ENCODE measurements at regions not wholly inside any gene's neighbourhood (a gene's known extent, or its start where the extent isn't known, plus 50 kb on each side); places are given as distances from the start of the nearest gene placed in this dataset.

GRCh38 chrX:40167850-40168479, 70.2 kb upstream of the BCOR start:
- DNase-seq (ENCODE audit: low read depth in 2 of 2) = no peak

- no peak for DNase-seq (ENCODE audit: low read depth in 2 of 2)
Measured at GRCh38 chrX:40167233-40167849, 69.6 kb upstream of the BCOR start.

DNA sequence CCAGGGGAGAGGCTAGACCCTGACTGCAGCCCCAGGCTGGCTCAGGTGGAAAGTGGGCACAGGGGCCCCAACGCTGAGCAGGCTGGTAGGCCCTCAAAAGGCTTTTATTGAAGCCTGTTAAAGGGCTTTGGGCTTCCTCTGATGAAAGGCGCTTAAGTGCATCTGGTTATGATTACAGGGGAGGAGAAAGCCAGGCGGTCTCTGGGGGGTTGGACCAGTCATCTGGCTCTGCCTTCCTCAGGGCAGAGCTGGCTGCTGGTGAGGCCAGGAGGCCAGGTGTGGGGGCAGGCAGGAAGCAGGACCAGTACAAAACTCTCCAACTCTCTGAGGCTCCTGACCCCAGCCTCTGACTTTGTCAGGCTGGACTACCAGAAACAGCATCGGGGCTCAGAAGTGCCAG, 68.8 kb upstream of the BCOR start:
- no peak for DNase-seq (ENCODE audit: low read depth in 2 of 2)

- DNase-seq (ENCODE audit: low read depth in 2 of 2) = no peak
Measured at GRCh38 chrX:40165861-40166260, 68.1 kb upstream of the BCOR start.

- no peak for DNase-seq (ENCODE audit: low read depth in 2 of 2)
Measured at GRCh38 chrX:40165206-40165605, 67.4 kb upstream of the BCOR start.

DNA sequence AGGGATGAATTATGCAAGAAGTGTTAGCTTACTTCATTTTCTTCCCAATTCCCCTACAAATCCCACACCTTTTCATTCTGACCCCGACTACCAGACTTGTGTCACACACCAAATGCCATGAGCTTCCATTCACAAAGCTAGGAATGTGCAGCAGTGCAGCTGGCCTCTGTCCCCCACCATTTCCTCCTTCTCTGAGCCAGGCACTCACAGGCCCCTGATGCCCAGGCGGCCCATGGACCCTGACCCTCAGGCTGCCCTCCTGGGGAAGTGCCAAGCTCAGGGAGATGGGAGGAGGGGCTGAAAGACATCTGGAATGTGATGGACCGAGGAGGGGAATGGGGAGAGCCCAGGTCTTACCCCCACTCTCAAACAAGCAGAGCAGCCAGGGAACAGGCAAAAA, 67.0 kb upstream of the BCOR start:
- DNase-seq (ENCODE audit: low read depth in 2 of 2) = no peak

GRCh38 chrX:40158036-40158706, 60.4 kb upstream of the BCOR start:
- DNase-seq (ENCODE audit: low read depth in 2 of 2) = no peak

DNA sequence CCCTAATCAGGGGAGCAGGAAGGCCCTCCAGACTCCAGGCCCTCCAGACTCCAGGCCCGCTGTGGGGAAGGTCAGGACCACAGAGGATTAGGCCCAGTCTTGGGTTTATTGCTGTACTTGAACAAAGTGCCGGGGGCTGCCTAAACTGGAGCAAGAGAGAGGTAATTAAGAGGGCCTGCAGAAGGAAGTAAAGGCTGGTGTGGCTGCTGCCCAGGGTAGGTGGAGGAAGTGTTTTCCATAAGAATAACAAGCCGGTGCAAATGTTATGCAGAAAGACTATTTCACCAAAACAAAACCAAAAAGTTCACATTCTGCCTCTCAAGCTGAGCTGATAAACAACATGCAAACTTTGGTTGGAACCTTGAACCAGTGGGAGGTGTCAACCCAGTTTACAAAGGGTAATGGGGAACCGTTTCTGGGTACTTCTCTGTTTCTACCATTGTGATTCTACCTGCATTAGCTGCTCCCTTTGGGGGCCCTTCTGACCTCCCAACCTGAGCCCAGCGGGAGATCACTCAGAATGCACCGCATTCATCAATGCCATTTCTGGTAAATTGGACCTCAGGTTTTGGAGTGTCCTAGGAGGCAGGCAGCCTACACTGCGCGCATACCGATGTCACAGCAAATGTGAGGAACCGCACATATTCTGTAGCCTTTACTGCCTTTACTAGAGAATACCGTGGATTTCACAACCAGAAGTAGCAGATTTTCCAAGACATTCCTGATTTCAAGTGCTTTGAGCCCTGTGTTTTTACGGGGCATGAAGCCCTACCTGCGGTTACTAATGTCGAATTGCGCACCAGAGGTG, 59.7 kb upstream of the BCOR start:
- DNase-seq (ENCODE audit: low read depth in 2 of 2) = no peak

GRCh38 chrX:40156470-40157227, 58.9 kb upstream of the BCOR start:
- DNase-seq (ENCODE audit: low read depth in 2 of 2) = no peak

- DNase-seq (ENCODE audit: low read depth in 2 of 2) = no peak
Measured at GRCh38 chrX:40155589-40156469, 58.1 kb upstream of the BCOR start.

DNA sequence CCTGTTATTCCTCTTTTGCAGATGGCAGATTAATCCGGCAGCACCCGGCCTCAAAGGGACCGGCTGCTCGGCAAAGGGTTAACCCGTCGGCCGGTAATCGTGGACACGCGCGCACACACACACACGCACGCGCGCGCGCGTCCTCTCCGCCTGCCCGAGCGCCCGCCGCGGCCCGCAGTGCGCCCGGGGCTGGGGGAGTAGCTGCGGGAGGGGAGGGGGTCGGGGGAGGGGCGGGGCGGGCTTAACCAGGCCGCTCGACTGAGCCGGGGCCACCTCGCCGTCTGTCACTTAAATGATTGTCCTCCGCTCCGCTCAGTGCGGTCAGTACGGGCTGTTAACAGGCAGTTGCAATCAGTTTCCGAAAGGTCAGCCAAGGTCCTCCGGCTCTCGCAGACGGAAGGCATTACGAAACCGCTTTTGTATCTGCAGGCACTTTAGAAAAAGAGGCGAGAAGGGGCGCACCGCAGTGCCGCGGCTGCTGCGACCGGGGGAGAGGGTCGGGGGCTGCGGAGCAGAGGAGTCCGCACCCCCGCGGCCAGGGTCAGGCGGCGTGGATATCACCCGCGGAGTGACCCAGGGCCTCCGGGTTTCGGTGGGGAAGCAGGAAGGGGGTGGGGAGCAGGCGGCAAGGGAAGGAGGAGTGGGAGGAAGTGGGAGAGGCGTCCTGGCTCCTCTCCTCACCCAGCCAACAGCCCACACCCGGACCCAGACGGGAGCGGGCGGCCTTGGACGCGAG, 57.3 kb upstream of the BCOR start:
- no peak for DNase-seq (ENCODE audit: low read depth in 2 of 2)

- DNase-seq (ENCODE audit: low read depth in 2 of 2) = no peak
Measured at GRCh38 chrX:40154250-40154852, 56.6 kb upstream of the BCOR start.

GRCh38 chrX:40153345-40154249, 55.8 kb upstream of the BCOR start:
- no peak for DNase-seq (ENCODE audit: low read depth in 2 of 2)

DNA sequence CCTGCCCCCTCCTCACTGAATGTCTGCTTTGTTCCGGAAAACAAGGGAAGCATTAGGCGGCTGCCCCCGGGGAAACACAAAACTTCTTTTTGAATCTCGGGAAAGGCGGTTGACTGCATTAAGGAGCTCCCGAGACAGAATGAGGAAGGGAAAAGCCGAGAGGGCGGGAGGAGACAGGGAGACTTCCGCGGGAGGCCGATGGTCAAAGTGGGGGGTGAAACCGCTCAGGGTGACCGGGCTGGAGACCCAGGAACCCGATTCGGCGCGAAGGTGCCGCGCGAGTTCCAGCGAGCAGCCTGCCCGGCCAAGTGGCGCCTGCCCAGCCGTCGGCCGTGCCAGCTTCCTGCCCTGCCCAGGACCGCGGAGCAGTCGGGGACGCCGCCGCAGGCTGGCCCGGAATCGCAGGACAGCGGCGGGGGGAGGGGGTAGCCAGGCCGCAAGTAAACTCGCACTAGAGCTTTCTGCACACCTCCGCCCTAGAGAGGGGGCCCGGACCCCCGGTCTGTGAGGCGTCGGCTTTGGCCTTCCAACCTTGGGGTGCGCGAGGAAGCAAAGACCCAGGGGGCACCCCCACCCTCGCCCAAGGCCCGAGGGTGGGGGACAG, 55.1 kb upstream of the BCOR start:
- no peak for DNase-seq (ENCODE audit: low read depth in 2 of 2)

GRCh38 chrX:40152173-40152711, 54.5 kb upstream of the BCOR start:
- DNase-seq (ENCODE audit: low read depth in 2 of 2) = no peak

DNA sequence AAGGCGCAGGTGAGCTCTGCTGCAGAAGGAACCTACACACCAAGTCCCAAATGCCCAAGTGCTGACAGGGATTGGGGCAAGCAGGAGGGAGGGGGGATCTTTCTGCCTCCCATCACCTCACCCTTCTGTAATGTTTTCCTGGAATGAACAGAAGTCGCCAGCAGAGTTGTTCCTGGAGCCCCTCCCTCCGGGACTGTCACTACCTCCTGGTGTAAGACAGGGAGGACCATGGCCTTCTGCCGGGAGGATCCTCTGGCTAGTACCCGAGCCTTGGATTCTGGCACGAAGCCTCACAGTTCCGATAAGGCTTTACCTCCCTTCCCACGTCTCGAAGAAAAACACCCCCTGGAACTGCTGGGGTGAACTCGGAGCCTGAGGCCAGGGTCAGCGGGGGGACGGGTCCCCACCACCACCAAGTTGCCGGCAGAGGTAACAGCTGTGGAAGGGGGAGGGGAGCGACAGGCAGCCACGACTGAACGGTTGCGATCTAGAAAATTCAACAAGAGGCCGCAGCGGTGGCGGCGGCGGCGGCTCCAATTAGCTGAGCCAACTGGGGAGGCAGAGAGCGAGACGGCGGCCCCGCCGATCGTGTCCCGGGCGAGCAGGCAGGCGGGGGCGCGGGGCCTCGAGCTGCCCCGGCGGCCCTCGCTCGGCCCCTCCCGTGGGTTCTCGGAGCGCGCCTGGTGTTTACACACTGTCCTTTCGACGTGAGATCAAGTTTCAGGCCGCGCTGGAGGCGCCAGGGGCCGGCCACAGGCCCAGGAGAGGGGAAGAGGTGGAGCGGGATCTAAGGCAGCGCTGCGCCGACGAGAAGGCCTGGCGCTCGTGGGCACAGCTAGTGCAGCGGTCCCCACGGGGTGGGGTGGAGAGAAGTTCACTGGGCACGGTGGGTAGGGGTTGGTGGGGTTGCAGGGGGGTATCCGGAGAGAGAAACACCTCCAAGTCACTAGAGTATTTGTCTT, 53.7 kb upstream of the BCOR start:
- DNase-seq (ENCODE audit: low read depth in 2 of 2) = no peak

- DNase-seq (ENCODE audit: low read depth in 2 of 2) = no peak
Measured at GRCh38 chrX:40150503-40150902, 52.7 kb upstream of the BCOR start.

Measured in stimulated activated CD8-positive, alpha-beta memory T cell treated with anti-CD3 and anti-CD28 coated beads, Interleukin-2, amount 100 ng/mL, for 1 hour (primary cell).